ENCODE measurements at regions not wholly inside any gene's neighbourhood (a gene's known extent, or its start where the extent isn't known, plus 50 kb on each side); places are given as distances from the start of the nearest gene placed in this dataset.

- DNase-seq, result no peak
Observed at GRCh38 chr1:61627365-61627764, 97.6 kb downstream of the TM2D1 start.

- no peak for DNase-seq
Observed at GRCh38 chr1:61626816-61627215, 98.1 kb downstream of the TM2D1 start.

- no peak for DNase-seq
Observed at GRCh38 chr1:61623852-61624251, 101.1 kb downstream of the TM2D1 start.

- no peak for DNase-seq
Observed at GRCh38 chr1:61620536-61620935, 104.4 kb downstream of the TM2D1 start.

GRCh38 chr1:61618755-61619154, 106.2 kb downstream of the TM2D1 start:
- DNase-seq, result no peak

GRCh38 chr1:61618193-61618592, 106.7 kb downstream of the TM2D1 start:
- DNase-seq, result no peak

- no peak for DNase-seq
Observed at GRCh38 chr1:61616830-61617229, 108.1 kb downstream of the TM2D1 start.

- DNase-seq, result no peak
Observed at GRCh38 chr1:61612602-61613001, 112.3 kb downstream of the TM2D1 start.

GRCh38 chr1:61609040-61609439, 115.9 kb downstream of the TM2D1 start:
- DNase-seq, result no peak

GRCh38 chr1:61607448-61607847, 117.5 kb downstream of the TM2D1 start:
- no peak for DNase-seq

- DNase-seq, result no peak
Observed at GRCh38 chr1:61606448-61607312, 118.3 kb downstream of the TM2D1 start.

- DNase-seq, result no peak
Observed at GRCh38 chr1:61605607-61606321, 119.2 kb downstream of the TM2D1 start.

- DNase-seq, result no peak
Observed at GRCh38 chr1:61604684-61605083, 120.3 kb downstream of the TM2D1 start.

GRCh38 chr1:61604261-61604660, 120.7 kb downstream of the TM2D1 start:
- no peak for DNase-seq

- no peak for DNase-seq
Observed at GRCh38 chr1:61602663-61603062, 122.3 kb downstream of the TM2D1 start.

GRCh38 chr1:61597601-61598000, 127.3 kb downstream of the TM2D1 start:
- DNase-seq, result no peak

- no peak for DNase-seq
Observed at GRCh38 chr1:61593331-61593730, 131.6 kb downstream of the TM2D1 start.

GRCh38 chr1:61591351-61591750, 133.6 kb downstream of the TM2D1 start:
- DNase-seq, result no peak

GRCh38 chr1:61588736-61589672, 135.9 kb downstream of the TM2D1 start:
- peak; percentile 57 for DNase-seq

- no peak for DNase-seq
Observed at GRCh38 chr1:61585714-61586113, 139.2 kb downstream of the TM2D1 start.

GRCh38 chr1:61583703-61584102, 141.2 kb downstream of the TM2D1 start:
- no peak for DNase-seq

- DNase-seq, result no peak
Observed at GRCh38 chr1:61581251-61581650, 143.7 kb downstream of the TM2D1 start.

- DNase-seq, result no peak
Observed at GRCh38 chr1:61580417-61580816, 144.5 kb downstream of the TM2D1 start.
